HG03571 (cell line): ENCODE measurements at regions not wholly inside any gene's neighbourhood (a gene's known extent, or its start where the extent isn't known, plus 50 kb on each side); places are given as distances from the start of the nearest gene placed in this dataset.

Experiments
- ATAC-seq: cut with Tn5 transposase; IDR thresholded peaks from one replicate; pipeline ENCODE4 v1.9.1; 2021; ENCODE audit not compliant: unreplicated experiment

DNA sequence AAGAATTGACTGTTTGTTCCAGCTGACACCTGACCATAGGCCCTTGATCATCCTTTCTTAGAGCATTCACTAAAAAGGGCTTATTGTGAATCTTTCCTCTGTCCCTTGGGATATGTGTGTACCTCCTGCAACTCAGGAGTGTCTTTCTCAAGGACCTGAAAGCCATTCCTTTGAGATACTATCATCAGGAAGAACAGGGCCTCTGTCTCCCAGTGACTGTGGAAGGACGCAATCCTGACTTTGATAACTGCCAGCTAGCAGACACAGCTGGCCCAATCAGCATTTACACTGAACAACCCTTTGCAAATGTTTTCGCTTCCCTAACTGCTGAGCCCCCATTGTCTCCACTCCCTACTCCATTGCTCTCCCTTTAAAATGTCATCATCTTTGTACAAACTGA, 144.4 kb downstream of the RMI1 start:
- no peak for ATAC-seq

DNA sequence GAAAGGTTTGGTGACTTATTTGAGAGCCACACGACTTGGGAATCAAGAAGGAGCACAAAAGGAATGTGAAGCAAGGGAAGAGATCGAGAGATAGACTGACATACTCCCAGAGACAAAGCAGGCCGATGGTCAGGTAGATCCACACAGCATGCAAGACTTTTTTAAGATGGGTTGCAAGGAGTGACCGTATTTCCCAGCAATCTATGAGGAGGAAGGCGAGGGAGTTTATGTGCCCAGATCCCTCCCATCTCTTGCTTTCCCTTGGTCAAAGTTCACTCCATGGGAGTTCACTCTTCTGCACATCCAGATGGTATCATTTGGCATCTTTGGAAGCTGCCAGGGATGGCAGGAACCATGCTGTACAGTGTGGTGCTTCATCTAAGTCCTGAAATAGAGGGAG, 148.9 kb downstream of the RMI1 start:
- ATAC-seq, result no peak

DNA sequence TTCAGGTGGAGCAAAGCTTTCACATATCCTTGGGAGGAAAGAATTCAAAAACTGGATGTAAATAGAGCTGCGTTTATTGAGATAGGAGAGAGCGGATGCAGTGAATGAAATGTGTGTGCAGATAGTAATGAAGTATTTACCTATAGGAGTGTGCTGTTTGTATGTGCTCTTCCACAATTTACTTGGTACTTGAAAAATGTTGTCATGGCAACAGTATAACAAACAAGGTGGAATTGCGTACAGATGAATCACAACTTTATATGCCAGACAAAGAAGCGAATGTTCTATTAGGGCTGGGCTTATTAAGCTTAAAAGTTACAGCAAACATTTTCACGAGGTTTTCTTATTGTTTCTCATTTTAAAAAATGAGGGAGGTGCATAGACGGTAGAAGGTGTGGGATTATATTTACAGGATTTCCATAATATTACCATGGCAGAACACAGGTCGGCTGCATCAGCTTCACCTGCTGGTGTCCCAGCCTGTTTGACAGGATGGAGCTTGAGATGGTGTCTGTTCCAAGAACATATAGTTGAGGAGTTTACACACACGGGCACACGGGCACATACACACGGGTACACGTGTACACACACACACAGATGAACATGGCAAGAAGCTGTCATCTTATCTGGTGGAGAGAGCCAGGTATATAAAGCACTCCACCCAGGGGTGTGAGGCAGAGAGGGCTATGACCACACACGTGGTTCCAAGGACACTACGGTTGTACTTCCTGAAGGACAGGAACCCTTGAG, 155.7 kb downstream of the RMI1 start:
- no peak for ATAC-seq

DNA sequence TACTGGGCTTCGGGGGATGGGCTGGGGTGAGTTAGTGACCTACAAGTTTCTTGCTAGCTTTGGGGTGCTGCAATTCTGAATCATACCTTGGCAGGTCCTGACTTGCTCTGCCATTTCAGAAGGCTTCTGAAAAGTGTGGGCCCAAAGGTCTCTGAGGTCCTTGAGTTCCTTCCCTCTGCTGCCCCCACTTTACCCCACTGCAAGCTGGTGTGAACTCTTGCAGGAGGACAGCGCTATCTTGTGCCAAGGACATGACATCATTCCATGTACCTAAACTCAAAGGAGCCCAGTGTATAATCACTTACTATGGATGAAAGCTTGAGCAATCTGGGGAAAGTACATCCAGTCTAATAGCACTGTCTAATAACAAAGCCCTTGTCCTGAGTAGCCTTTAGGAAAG, 157.4 kb downstream of the RMI1 start:
- no peak for ATAC-seq

DNA sequence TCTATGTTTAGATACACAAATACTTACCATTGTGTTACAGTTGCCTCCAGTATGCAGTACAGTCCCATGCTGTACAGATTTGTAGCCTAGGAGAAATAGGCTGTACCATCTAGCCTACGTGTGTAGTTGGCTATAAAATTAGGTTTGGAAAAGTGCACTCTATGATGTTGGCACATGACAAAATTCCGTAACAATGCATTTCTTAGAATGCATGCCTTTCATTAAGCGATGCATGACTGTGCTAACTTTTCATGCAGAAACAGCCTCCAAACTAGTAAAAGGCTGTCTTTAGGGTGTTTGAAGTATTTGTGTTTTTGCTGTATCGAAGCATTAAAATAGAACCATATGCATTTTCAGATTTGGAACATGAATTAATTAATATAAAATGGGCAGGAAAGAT, 157.9 kb downstream of the RMI1 start:
- ATAC-seq, result no peak

DNA sequence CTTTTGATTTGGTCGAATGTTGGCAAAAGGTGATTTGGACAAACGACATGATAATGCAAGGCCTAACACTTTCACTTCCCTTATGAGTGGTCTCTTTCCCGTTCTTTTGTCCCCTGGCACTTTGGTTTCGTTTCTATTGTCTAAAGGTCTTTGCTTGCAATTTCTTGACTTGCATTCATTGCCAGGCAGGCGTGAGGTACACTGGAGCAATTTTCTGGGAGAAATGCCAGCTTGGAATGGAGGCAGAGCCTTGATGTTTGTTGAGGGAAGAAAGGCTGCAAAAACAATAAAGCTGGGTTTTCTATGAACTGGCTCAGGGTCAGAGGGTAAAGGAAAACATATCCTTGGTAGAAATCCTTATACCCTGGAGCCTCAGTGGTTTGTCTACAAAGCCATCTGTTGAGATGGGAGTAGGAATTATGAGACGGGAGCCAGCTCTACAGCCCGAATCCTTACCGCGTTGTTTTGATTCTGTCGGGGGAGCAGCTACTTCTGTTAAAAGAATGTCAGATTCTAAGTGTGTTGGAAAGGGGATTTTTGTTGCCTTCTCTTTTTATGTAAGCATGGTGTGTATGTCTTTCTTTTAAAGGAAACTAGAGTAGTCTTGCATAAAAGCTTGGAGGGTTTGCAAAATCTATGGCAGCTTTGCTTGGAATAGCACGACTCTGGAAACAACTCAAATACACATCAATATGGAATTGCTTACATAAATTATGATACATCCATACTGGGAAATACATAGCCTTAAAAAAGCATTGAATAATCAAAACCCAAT, 158.9 kb downstream of the RMI1 start:
- ATAC-seq, result no peak

DNA sequence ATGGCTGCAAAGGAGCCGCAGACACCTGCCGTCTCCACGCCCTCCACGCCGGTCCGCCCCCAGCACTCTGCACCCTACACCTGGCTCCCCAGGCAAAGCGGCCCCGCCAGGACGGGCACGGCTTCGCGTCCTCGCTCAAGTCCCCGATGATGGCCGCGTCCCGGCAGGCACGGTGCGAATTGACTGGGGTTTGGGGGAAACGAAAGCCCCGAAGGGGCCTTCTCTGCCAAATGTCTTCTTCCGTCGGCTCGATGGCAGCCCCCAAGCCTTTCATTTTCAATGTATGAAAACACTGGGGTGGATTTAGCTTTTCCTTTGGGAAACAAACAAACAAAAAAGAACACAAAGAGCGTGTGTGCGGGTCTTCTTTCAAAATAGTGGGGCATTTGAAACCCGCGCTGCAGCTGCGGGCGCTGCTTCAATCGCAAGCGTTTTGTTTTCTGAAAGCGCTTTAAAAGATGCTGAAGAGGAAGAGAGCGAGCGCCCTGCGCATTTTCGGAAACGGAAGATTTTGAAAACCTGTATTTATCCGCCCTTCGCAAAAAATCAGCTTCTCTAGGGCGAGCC, 160.0 kb downstream of the RMI1 start:
- ATAC-seq, result no peak

DNA sequence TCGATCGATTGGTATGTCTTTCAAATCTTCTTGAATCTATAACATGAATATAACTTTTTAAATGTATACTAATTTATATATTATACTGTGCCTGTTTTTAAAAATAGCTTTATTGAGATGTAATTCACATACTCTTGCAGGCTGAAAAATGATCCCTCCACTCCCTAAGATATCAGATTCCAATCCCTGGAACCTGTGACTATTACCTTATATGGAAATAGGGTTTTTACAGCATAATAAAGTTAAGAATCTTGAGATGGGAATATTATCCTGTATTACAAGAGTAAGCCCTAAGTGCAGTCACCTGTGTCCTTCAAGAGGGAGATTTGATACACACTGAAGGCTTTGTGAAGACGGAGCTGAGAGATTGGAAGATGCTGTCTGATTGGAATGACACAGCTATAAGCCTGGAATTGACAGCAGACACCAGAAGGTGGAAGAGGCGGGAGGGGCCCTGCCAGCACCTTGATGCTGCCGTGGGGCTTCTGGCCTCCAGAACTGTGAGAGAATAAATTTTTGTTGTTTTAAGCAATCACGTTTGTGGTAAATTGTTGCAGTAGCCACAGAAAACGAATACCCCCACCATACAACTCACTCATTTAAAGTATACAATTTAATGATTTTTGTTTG, 161.3 kb downstream of the RMI1 start:
- no peak for ATAC-seq

DNA sequence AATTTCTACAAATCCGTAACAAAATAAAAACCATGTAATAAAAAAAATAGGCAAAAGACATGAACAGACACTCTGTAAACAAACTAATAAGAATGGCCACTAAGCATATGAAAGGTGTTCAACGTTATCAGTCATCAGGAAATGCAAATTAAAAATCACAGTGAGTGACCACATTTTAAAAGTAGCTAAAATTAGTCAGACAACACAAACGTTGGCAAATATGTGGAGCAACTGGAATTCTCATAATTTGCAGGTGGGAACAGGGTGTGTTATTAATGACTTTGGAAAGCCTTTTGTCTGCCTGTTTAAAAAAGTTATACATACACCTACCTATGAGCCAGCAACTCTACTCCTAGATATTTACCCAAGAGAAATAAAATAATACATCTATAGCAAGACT, 164.4 kb downstream of the RMI1 start:
- ATAC-seq, result no peak

DNA sequence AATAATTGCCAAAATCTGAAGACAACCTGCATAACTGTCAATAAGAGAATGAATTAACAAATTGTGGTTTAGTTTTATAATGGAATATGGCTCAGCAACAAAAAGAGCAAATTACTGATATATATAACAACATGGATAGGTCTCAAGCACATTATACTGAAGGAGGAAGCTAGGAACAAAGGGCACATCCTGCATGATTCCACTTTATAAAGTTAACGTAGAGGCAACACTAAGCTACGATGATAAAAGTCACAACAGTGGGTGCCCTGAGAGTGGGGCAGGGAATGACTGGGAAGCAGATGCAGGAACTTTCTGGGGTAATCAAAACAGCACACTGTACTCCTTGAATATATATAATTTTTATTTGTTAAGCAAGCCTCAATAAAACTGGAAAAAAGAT, 165.2 kb downstream of the RMI1 start:
- ATAC-seq, result no peak

DNA sequence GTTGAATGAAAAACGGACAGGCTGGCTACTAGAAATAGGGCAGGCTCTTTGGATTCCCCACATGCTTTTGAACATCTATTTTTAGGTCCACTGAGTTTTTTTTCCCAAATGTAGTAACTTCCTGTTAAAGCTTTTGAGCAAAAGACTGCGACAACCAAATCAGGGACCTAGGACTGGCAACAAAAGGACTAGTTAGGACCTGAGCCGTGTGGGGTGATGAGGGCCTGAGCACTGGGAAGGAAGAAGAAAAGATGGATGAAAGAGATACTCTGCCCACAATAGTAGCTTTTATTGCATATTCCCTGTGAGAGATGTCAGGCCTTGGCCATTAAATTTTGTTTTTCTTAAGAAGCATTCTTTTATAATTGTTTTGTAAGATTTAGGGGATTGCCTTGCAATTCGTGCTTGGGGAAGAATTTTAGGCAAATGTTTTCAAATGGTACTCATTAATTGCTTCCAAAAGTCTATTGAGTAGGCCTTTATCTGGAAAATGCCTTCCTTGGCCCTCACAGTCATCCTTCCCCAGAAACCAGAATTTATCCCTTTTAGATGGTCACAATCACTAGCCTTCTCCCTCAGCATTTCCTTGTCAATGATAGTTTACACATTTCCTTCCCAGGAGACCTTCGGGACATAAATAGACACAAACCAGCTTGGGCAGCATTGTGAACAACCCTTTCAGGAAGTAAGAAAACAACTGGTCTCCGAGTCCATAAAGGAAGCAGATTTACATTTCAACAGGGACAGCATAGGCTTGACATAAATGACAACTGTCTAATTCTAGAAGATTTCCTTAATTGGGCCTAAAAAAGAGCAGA, 166.5 kb downstream of the RMI1 start:
- ATAC-seq, result no peak

DNA sequence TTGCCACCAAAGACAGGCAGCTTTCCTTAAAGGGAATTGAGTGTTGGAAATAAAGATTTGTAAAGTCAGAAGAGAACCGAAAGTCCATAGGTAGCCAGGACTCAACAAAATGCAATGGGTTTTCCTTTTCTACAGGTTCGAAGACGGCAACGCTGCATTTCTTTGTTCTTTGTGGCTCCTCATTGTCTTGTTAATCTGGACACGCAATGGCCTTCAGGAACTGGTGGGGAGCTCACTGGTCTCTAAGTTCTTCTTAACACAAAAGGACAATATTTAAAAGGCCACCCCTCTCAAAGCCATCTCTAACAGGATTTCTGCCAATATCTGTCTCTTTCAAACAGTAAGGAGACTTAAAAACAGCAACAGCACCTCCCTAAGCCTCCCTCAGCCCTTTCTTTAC, 170.6 kb downstream of the RMI1 start:
- ATAC-seq, result no peak

DNA sequence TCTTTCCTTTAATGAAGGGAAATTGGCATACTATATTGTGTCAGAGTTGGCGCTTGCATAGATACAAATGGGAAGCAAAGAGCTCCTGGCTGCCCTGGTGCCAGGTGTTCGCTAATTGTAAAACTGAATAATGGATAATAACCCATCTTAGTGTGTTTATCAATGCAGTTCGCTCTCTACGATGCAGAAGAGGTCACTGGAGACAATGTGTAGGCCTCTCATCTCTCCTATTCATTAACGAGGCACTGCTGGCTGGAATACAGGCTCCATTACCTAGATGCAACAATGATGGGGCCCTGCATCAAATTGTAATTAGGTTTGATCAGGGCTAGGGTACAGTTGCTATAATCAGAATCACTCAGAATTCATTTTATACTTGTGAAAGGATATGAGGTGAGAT, 171.0 kb downstream of the RMI1 start:
- no peak for ATAC-seq

DNA sequence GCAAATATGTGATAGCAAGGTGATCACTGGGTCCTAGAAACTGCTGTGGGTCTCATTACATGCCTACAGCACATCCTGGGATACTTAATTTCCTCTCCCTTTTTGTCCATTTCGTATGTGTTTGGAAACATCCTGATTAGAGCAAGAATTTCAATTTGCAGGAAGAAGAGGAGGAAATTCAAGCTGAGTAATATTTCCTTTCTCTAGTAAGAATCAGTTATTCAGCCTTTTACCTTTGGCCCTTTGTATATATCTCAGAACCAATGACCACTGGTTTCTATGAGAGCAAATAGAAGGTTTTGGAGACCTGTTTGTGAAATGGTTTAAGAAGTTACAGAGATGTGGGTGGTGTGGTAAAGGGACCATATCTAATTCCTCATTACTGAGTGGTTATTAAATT, 171.6 kb downstream of the RMI1 start:
- no peak for ATAC-seq

DNA sequence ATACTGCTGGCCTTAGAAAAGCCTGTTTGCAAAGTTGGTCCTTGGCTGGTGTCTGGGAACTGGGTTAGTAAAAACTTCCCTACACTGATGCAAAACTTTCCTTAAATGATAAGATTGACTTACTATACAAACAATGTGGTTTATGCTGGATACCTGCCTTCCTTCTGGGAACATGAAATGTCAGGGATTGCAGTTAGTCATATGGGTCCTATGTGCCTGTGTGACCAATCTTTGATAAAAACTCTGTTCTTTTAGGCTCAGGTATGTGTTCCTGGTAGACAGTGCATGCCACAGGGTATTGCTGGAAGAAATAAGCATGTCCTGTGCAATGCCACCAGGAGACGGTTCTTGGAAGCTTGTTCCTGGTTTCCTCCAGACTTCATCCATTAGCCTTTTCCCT, 173.3 kb downstream of the RMI1 start:
- ATAC-seq, result no peak

DNA sequence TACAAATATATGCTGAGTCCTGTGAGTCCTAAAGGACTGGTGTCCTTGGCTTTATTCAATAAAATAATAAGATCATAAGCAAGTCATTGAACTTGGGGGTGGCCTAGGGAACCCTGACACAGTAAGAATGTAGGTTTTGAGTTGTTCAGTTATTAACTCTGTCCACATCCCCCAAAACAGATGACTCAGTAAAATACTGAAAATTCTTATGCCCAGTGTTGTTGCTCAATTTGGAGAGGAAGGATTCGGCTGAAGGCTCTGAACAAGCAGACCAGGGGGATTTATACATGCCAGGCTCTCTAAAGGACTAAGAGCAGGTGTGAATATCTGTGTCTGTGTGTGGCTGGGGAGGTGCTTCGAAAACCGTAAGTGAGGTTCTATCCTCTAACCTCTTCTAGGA, 173.7 kb downstream of the RMI1 start:
- no peak for ATAC-seq

DNA sequence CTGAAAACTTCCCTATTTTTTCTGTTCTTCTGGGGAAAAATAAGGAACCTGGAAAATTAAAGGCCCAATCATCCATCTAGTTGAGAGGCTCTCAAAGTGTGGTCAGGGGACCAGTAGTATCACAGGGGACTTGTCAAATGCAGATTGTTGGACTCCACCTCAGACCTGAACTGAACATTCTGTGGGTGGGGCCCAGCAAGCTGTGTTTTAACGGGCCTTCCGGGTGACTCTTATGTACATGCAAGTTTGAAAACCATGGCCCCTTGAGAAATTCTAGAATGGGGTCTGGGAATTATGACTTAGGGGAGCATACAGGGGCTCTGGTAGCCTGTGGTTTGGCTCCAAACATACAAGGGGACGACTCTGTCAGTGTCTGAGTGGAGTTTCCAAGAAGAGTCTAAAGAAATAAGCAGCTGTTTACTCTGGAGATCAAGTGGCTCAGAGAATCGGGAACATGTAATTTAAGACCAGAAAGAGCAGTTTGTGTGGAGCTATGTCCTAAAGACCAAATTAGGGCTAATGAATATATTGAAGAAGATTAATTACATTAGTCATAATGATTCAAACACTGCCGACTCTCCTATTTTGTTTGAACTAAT, 177.4 kb downstream of the SLC28A3 start:
- ATAC-seq, result no peak

DNA sequence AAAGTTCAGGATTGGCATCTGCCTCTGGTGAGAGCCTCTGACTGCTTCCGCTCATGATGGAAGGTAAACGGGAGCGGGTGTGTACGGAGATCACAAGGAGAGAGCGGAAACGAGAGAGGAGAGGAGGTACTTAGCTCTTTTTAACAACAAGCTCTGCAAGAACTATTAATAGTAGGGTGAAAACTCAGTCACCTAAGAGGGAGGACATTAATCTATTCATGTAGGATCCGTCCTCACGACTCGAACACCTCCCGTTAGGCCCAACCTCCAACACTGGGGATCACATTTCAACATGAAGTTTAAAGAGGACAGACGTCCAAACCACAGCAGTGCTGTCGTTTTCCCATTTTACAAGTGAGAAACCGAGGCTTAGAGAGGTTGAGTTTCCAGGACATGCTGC, 173.7 kb downstream of the SLC28A3 start:
- ATAC-seq, result no peak

DNA sequence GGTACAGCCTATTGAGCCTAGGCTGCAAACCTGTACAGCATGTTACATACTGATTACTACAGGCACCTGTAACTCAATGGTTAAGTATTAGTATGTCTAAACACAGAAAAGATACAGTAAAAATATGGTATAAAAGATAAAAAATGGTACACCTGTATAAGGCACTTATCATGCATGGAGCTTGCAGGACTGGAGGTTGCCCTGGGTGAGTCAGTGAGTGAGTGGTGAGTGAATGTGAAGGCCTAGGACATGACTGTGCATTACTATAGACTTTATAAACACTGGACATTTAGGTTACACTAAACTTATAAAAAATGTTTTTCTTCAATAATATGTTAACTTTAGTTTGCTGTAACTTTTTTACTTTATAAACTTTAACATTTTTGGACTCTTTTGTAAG, 171.3 kb downstream of the SLC28A3 start:
- no peak for ATAC-seq

DNA sequence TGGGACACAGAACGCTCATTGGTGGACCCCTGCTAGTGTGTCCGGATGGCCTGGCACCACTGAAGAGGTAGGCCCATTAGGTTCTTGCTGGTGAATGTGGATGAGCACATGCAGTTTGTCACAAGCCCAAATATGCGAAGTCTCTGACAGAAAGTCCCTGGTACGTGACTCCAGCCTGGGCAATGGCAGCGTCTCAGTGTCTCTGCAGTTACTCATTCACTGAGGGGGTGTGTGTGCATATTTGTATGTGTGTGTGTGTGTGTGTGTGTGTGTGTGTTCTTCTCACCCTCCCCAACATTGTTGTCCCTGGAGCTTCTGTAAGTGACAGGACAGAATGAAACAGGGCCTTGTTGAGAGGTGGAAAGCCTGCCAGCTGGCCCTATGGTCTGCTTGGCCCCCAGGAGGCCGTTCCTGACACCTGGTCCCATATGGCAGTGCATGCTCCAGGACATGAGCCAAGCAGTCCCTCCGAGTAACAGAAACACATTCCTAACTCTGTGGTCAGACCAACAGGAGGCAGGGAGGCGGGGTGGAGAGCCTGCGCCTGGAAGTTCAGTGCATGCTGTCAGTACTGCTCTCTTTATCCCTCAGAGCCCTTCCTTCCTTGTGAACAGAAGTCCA, 169.9 kb downstream of the SLC28A3 start:
- ATAC-seq, result no peak
